ENCODE measurements at regions not wholly inside any gene's neighbourhood (a gene's known extent, or its start where the extent isn't known, plus 50 kb on each side); places are given as distances from the start of the nearest gene placed in this dataset.

GRCh38 chr6:71229477-71229876 is 59.1 kb upstream of the OGFRL1 start:
- TF ChIP-seq CTCF (IDR thresholded peaks at IDR 0.05; ENCODE audit: poor library complexity), result no peak
- TF ChIP-seq EZH2 (IDR thresholded peaks at IDR 0.05; ENCODE audit: borderline replicate concordance), result no peak

Data from hepatocyte (in vitro differentiated cells).